A549 (cell line): ENCODE measurements at regions not wholly inside any gene's neighbourhood (a gene's known extent, or its start where the extent isn't known, plus 50 kb on each side); places are given as distances from the start of the nearest gene placed in this dataset.

ENCODE experiments used
- ATAC-seq, 2 experiments: fragments of 200-7000 bp in 1 of 2; fragments of >200 bp in 1 of 2; cut with Nextera tagmentation in 1 of 2; cut with Tn5 transposase in 1 of 2; 3 replicates each; pipeline versions ENCODE4 v1.8.0 to v1.9.1; 2018 to 2020; ENCODE audit warnings: mild to moderate bottlenecking in 1 of 2, moderate library complexity in 1 of 2
- CTCF ChIA-PET: fragments of 300-600 bp; sonication (Branson Sonifier 250); formaldehyde crosslinking; extraction: SDS; loops from one replicate; lab custom pipeline; 2021; ENCODE audit warnings: antibody characterized with exemption, inconsistent platforms; lab: Yijun Ruan, JAX
- POLR2A ChIA-PET: fragments of 350-600 bp; formaldehyde crosslinking; extraction: SDS; loops from one replicate; lab custom pipeline; 2021; ENCODE audit warnings: antibody characterized with exemption, inconsistent platforms; lab: Yijun Ruan, JAX
- DNase-seq, 2 experiments: peaks; one replicate each; pipeline versions ENCODE4 v3.0.0 to v3.0.0-alpha.2; 2011 to 2016; ENCODE audit warnings: low read depth in 1 of 2, low spot score in 1 of 2
- FAIRE-seq: peaks from 2 replicates; lab custom pipeline; 2011; peaks lifted over from hg19 to GRCh38; lab: Jason Lieb, UNC
- H3K27ac ChIP-seq, 2 experiments: fragments of >200 bp; sonication (Bioruptor Twin); formaldehyde crosslinking; 3 replicates each; pipeline ENCODE4 v1.5.1; 2016 to 2017
- H3K4me1 ChIP-seq: fragments of >200 bp; sonication (Bioruptor Twin); formaldehyde crosslinking; 3 replicates; pipeline ENCODE4 v1.6.1; 2016
- H3K4me2 ChIP-seq: fragments of >200 bp; sonication (Bioruptor Twin); formaldehyde crosslinking; 3 replicates; pipeline ENCODE4 v1.6.1; 2016
- H3K4me3 ChIP-seq: fragments of >200 bp; sonication (Bioruptor Twin); formaldehyde crosslinking; 3 replicates; pipeline ENCODE4 v1.5.1; 2016
- H3K9me3 ChIP-seq: fragments of >200 bp; sonication (Bioruptor Twin); formaldehyde crosslinking; 3 replicates; pipeline ENCODE4 v1.6.1; 2016
- CBX2 ChIP-seq: fragments of 200-600 bp; sonication (generic); IDR thresholded peaks from 2 replicates; pipeline ENCODE4 v1.6.1; 2016; ENCODE audit warnings: low read depth, mild to moderate bottlenecking, borderline replicate concordance
- CBX8 ChIP-seq: fragments of 200-600 bp; sonication (generic); IDR thresholded peaks from 2 replicates; pipeline ENCODE4 v1.6.1; 2016
- EHF ChIP-seq: fragments of 250-450 bp; sonication (Bioruptor Pico); IDR thresholded peaks from 2 replicates; pipeline ENCODE4 v1.5.0; 2020; ENCODE audit warnings: mild to moderate bottlenecking
- EHMT2 ChIP-seq: fragments of 200-600 bp; sonication (generic); IDR thresholded peaks from 2 replicates; pipeline ENCODE4 v1.6.1; 2016; ENCODE audit warnings: antibody characterized with exemption, low read depth, mild to moderate bottlenecking, moderate library complexity
- EP300 ChIP-seq, 2 experiments: fragments of >200 bp; sonication (Bioruptor Twin); formaldehyde crosslinking; IDR thresholded peaks; 2 replicates in 1 of 2; 3 replicates in 1 of 2; pipeline ENCODE4 v1.6.1; 2016 to 2017
- FOSL2 ChIP-seq, 2 experiments: fragments of 450-650 bp in 1 of 2; fragments of >200 bp in 1 of 2; sonication (Bioruptor Twin) in 1 of 2; formaldehyde crosslinking; IDR thresholded peaks; 2 replicates each; pipeline versions ENCODE4 v1.5.0 to v1.6.1; 2016 to 2020; ENCODE audit warnings: mild to moderate bottlenecking in 1 of 2, moderate library complexity in 1 of 2
- FOXS1 ChIP-seq: fragments of 250-450 bp; sonication (Bioruptor Pico); IDR thresholded peaks from 2 replicates; pipeline ENCODE4 v1.5.0; 2020; ENCODE audit warnings: mild to moderate bottlenecking, moderate library complexity
- HDAC2 ChIP-seq: fragments of 200-600 bp; sonication (generic); IDR thresholded peaks from 2 replicates; pipeline ENCODE4 v1.6.1; 2016
- HEYL ChIP-seq: fragments of 250-450 bp; sonication (Bioruptor Pico); IDR thresholded peaks from 2 replicates; pipeline ENCODE4 v1.8.0; 2021; ENCODE audit warnings: mild to moderate bottlenecking, moderate library complexity
- JUN ChIP-seq, 2 experiments: fragments of >200 bp; sonication (Bioruptor Twin); formaldehyde crosslinking; IDR thresholded peaks; 2 replicates in 1 of 2; 3 replicates in 1 of 2; pipeline ENCODE4 v1.6.1; 2016 to 2017
- JUNB ChIP-seq: fragments of >200 bp; sonication (Bioruptor Twin); formaldehyde crosslinking; IDR thresholded peaks from 2 replicates; pipeline ENCODE4 v1.6.1; 2016
- KDM1A ChIP-seq: fragments of 200-600 bp; sonication (generic); IDR thresholded peaks from 2 replicates; pipeline ENCODE4 v1.6.1; 2016; ENCODE audit warnings: low read depth, mild to moderate bottlenecking
- MAZ ChIP-seq: fragments of 150-350 bp; IDR thresholded peaks from 2 replicates; pipeline ENCODE4 v1.6.1; 2014; ENCODE audit warnings: antibody characterized with exemption, low read depth, low read length, borderline replicate concordance
- MYC ChIP-seq: IDR thresholded peaks from 2 replicates; pipeline ENCODE4 v1.6.1; 2012; ENCODE audit warnings: mild to moderate bottlenecking, inconsistent platforms, low read length, improper control_type of control experiment, borderline replicate concordance
- NFE2L2 ChIP-seq: fragments of 150-350 bp; conservative IDR thresholded peaks from 2 replicates; pipeline ENCODE4 v1.6.1; 2014; ENCODE audit warnings: low read length
- PHF8 ChIP-seq: fragments of 200-600 bp; sonication (generic); IDR thresholded peaks from 2 replicates; pipeline ENCODE4 v1.6.1; 2016; ENCODE audit warnings: low read depth, mild to moderate bottlenecking, antibody characterized with exemption, moderate library complexity, borderline replicate concordance
- POLR2A ChIP-seq: IDR thresholded peaks from 2 replicates; pipeline ENCODE4 v1.6.1; 2012; ENCODE audit warnings: mild to moderate bottlenecking, low read length
- POLR2AphosphoS2 ChIP-seq: conservative IDR thresholded peaks from 2 replicates; pipeline ENCODE4 v1.6.1; 2012; ENCODE audit warnings: low read length, improper control_type of control experiment, inconsistent platforms
- RARB ChIP-seq: fragments of 250-450 bp; sonication (Bioruptor Pico); IDR thresholded peaks from 2 replicates; pipeline ENCODE4 v1.8.0; 2021; ENCODE audit warnings: mild to moderate bottlenecking, moderate library complexity
- SREBF2 ChIP-seq: fragments of 450-650 bp; IDR thresholded peaks from 2 replicates; pipeline ENCODE4 v1.6.1; 2014; ENCODE audit warnings: mild to moderate bottlenecking, moderate library complexity
- TP53 ChIP-seq: fragments of 250-450 bp; sonication (Bioruptor Pico); IDR thresholded peaks from 2 replicates; pipeline ENCODE4 v1.5.0; 2021; ENCODE audit warnings: mild to moderate bottlenecking, moderate library complexity
- ZFP36 ChIP-seq: fragments of 450-650 bp; IDR thresholded peaks from 2 replicates; pipeline ENCODE4 v1.6.1; 2014; ENCODE audit warnings: borderline replicate concordance; ENCODE audit not compliant: partially characterized antibody
- WGBS: methylation state at CpG from one replicate; pipeline ENCODE4 v1.1.6; 2017; ENCODE audit errors: missing lambda C conversion rate; 5-methylcytosine and 5-hydroxymethylcytosine counted together
- TF ChIP-seq, protein P1 (sequence below): IDR thresholded peaks from 2 replicates; pipeline ENCODE4 v1.6.1; 2012; ENCODE audit warnings: low read depth, borderline replicate concordance
- TF ChIP-seq, protein P2 (sequence below): fragments of >200 bp; sonication (Bioruptor Twin); formaldehyde crosslinking; IDR thresholded peaks from 2 replicates; pipeline ENCODE4 v1.6.1; 2016
- TF ChIP-seq, protein P3 (sequence below): fragments of 250-450 bp; sonication (Bioruptor Pico); IDR thresholded peaks from 2 replicates; pipeline ENCODE4 v1.5.0; 2021; ENCODE audit warnings: mild to moderate bottlenecking, moderate library complexity, borderline replicate concordance
- TF ChIP-seq, protein P4 (sequence below): fragments of 450-650 bp; IDR thresholded peaks from 2 replicates; pipeline ENCODE4 v1.6.1; 2014; ENCODE audit warnings: antibody characterized with exemption
- TF ChIP-seq, protein P5 (sequence below): IDR thresholded peaks from 2 replicates; pipeline ENCODE4 v1.6.1; 2012
- TF ChIP-seq, protein P6 (sequence below): fragments of 250-450 bp; sonication (Bioruptor Pico); IDR thresholded peaks from 2 replicates; pipeline ENCODE4 v1.5.0; 2020; ENCODE audit warnings: low read depth, mild to moderate bottlenecking, moderate library complexity

DNA sequence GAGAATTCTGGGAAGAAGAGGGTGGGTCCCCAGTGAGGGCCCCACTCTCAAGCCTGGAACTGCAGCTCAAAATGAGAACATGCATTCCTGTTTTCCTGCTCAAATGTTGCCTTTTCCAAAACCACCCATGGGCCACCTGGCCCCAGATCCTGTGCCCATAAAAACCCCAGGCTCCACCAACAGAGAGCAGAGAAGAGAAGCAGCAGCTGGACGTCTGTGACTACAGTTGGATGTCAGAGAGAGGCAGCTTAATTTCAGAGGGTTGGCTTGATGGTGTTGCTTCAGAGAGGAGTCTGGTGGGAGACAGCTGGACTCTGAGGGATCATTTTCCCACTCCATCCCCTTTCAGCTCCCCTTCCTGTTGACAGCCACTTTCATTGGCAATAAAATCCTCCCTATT, 256.4 kb downstream of the FZD1 start:
- Histone ChIP-seq H3K4me3 (no peak overlapping the region), H3K4me1 (no peaks in the 10 kb centered on the region), H3K9me3 (no peaks in the 10 kb centered on the region), H3K4me2 (no peak overlapping the region), H3K27ac (no peak overlapping the region)
- 0% methylated on average over 1 of the region's 1 CpG for WGBS
- CTCF ChIA-PET, result no interaction called here
- POLR2A ChIA-PET, result no interaction called here
- ATAC-seq (no peak), DNase-seq (no peak), FAIRE-seq (no peak)
- TF ChIP-seq CBX8, result no peak
- TF ChIP-seq JUNB, result no peak
- TF ChIP-seq PHF8, result no peak

DNA sequence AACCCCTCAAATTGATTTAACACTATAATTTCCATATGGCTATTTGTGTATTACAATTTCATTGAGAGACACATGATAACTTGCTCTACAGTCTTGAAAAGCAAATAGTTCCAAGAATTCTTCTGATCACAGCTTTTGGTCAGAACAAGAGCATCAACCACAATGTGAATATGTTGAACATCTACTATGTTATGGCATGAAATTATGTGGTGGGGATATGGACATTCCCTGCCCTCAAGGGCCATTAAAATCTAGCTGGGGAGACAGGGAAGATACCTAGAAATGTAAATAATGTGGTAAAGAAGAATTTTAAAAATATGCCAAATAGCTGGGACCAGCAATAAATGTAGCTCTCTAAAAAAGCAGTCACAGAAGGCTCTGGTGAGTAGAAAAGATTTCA, 262.2 kb downstream of the FZD1 start:
- CTCF ChIA-PET, result interaction anchor here (1.2 kb wide), 1 partner anchor 11 kb away, joined by 3 read pairs; no protein-coding TSS in a partner anchor

DNA sequence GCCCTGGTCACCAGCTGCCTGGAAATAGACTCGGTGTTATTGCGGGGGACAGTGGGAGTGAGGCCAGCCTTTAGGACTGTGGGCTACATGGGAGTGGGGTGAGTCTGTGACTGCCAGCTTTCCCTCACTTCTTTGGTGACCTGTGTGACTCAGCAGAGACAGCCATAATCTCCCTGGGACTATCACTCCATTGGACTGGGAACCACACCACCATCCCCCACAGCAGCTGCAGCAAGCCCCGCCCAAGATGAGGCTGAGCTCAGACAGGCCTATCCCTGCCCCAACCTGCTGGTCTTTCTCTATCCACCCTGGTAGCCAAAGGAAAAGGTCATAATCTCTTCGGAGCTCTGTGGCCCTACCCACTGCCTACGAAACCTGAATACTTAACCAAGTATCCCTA, 263.2 kb downstream of the FZD1 start:
- no peak overlapping the region for H3K4me2 ChIP-seq
- WGBS, result 31% methylated on average over 3 of the region's 5 CpGs
- TF ChIP-seq, protein P1, sequence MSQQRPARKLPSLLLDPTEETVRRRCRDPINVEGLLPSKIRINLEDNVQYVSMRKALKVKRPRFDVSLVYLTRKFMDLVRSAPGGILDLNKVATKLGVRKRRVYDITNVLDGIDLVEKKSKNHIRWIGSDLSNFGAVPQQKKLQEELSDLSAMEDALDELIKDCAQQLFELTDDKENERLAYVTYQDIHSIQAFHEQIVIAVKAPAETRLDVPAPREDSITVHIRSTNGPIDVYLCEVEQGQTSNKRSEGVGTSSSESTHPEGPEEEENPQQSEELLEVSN, result no peak
- TF ChIP-seq, protein P2, sequence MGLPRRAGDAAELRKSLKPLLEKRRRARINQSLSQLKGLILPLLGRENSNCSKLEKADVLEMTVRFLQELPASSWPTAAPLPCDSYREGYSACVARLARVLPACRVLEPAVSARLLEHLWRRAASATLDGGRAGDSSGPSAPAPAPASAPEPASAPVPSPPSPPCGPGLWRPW, result no peak
- TF ChIP-seq, protein P3, sequence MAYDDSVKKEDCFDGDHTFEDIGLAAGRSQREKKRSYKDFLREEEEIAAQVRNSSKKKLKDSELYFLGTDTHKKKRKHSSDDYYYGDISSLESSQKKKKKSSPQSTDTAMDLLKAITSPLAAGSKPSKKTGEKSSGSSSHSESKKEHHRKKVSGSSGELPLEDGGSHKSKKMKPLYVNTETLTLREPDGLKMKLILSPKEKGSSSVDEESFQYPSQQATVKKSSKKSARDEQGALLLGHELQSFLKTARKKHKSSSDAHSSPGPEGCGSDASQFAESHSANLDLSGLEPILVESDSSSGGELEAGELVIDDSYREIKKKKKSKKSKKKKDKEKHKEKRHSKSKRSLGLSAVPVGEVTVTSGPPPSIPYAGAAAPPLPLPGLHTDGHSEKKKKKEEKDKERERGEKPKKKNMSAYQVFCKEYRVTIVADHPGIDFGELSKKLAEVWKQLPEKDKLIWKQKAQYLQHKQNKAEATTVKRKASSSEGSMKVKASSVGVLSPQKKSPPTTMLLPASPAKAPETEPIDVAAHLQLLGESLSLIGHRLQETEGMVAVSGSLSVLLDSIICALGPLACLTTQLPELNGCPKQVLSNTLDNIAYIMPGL (CRISPR knock-in tag), result no peak
- no peak for TF ChIP-seq EHMT2
- TF ChIP-seq HEYL (CRISPR knock-in tag), result no peak
- TF ChIP-seq KDM1A, result no peak
- no peak for TF ChIP-seq SREBF2
- TF ChIP-seq JUNB, result no peak
- no peak for TF ChIP-seq EP300 (IDR thresholded peaks at IDR 0.05)
- TF ChIP-seq, protein P4, sequence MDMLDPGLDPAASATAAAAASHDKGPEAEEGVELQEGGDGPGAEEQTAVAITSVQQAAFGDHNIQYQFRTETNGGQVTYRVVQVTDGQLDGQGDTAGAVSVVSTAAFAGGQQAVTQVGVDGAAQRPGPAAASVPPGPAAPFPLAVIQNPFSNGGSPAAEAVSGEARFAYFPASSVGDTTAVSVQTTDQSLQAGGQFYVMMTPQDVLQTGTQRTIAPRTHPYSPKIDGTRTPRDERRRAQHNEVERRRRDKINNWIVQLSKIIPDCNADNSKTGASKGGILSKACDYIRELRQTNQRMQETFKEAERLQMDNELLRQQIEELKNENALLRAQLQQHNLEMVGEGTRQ, result no peak
- TF ChIP-seq MYC, result no peak
- TF ChIP-seq FOXS1 (CRISPR knock-in tag), result no peak
- TF ChIP-seq MAZ, result no peak
- no peak for TF ChIP-seq POLR2A
- TF ChIP-seq RARB (CRISPR knock-in tag), result no peak
- TF ChIP-seq, protein P5, sequence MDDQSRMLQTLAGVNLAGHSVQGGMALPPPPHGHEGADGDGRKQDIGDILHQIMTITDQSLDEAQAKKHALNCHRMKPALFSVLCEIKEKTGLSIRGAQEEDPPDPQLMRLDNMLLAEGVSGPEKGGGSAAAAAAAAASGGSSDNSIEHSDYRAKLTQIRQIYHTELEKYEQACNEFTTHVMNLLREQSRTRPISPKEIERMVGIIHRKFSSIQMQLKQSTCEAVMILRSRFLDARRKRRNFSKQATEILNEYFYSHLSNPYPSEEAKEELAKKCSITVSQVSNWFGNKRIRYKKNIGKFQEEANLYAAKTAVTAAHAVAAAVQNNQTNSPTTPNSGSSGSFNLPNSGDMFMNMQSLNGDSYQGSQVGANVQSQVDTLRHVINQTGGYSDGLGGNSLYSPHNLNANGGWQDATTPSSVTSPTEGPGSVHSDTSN, result no peak
- no peak for TF ChIP-seq ZFP36
- TF ChIP-seq EHF, result no peak
- DNase-seq, result no peak
- no peak overlapping the region for H3K27ac ChIP-seq
- H3K4me3 ChIP-seq, result no peak overlapping the region
- no peaks in the 10 kb centered on the region for H3K4me1 ChIP-seq
- no peak for FAIRE-seq
- peaks cover 3% of the 10 kb centered on the region; the same call in 2 of the 3 replicates for H3K9me3 ChIP-seq
- ChIA-PET POLR2A (no interaction called here), CTCF (no interaction called here)
- no peak for ATAC-seq

More for the DNA sequence above, 262.2 kb downstream of the FZD1 start:
- FAIRE-seq (no peak), ATAC-seq (no peak), DNase-seq (no peak)
- POLR2A ChIA-PET, result no interaction called here
- H3K4me1 ChIP-seq, result no peaks in the 10 kb centered on the region
- no peak overlapping the region for H3K4me3 ChIP-seq
- H3K27ac ChIP-seq, result no peak overlapping the region
- H3K9me3 ChIP-seq, result peaks cover 3% of the 10 kb centered on the region; the same call in 1 of the 3 replicates
- TF ChIP-seq JUN (IDR thresholded peaks at IDR 0.05) (no peak), NFE2L2 (no peak), TP53 (CRISPR knock-in tag) (no peak), POLR2AphosphoS2 (no peak), EP300 (IDR thresholded peaks at IDR 0.05) (no peak), POLR2A (no peak), HDAC2 (no peak), CBX2 (no peak), ZFP36 (no peak), HEYL (CRISPR knock-in tag) (no peak), EHMT2 (no peak), FOSL2 (IDR thresholded peaks at IDR 0.05) (no peak), FOSL2 (CRISPR knock-in tag; IDR thresholded peaks at IDR 0.05) (no peak)
- TF ChIP-seq, protein P6, sequence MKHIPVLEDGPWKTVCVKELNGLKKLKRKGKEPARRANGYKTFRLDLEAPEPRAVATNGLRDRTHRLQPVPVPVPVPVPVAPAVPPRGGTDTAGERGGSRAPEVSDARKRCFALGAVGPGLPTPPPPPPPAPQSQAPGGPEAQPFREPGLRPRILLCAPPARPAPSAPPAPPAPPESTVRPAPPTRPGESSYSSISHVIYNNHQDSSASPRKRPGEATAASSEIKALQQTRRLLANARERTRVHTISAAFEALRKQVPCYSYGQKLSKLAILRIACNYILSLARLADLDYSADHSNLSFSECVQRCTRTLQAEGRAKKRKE, result no peak
- TF ChIP-seq, protein P5, result no peak
- no peak overlapping the region for H3K4me2 ChIP-seq
